ENCODE measurements at regions not wholly inside any gene's neighbourhood (a gene's known extent, or its start where the extent isn't known, plus 50 kb on each side); places are given as distances from the start of the nearest gene placed in this dataset.
"Not testable (repeated sequence)": the region's sequence is repeated elsewhere in the genome, so short reads cannot be mapped to it uniquely, and the experiment has no call there.

- ATAC-seq; intact Hi-C loops (cut with DNase I); DNase-seq (ENCODE audit: missing footprints): not testable (repeated sequence)
These were observed 115.6 kb upstream of the FABP2 start for GRCh38 chr4:119437515-119437914.

- ATAC-seq; intact Hi-C loops (cut with DNase I): not testable (repeated sequence)
- DNase-seq (ENCODE audit: missing footprints), result peak; percentile 50
These were observed 86.8 kb upstream of the FABP2 start for GRCh38 chr4:119408561-119409224.

GRCh38 chr4:119406721-119407460, 85.0 kb upstream of the FABP2 start:
- intact Hi-C loops (cut with DNase I); ATAC-seq; DNase-seq (ENCODE audit: missing footprints): not testable (repeated sequence)

- intact Hi-C loops (cut with DNase I); DNase-seq (ENCODE audit: missing footprints); ATAC-seq: not testable (repeated sequence)
These were observed 84.1 kb upstream of the FABP2 start for GRCh38 chr4:119406041-119406440.

- DNase-seq (ENCODE audit: missing footprints); ATAC-seq; intact Hi-C loops (cut with DNase I): not testable (repeated sequence)
These were observed 80.7 kb upstream of the FABP2 start for GRCh38 chr4:119402322-119403308.

GRCh38 chr4:119395701-119396100, 73.8 kb upstream of the FABP2 start:
- ATAC-seq; intact Hi-C loops (cut with DNase I); DNase-seq (ENCODE audit: missing footprints): not testable (repeated sequence)

- intact Hi-C loops (cut with DNase I), result no loop called here
- no peak for ATAC-seq
- no peak for DNase-seq (ENCODE audit: missing footprints)
These were observed 72.9 kb upstream of the FABP2 start for GRCh38 chr4:119394826-119395225.

- DNase-seq (ENCODE audit: missing footprints); ATAC-seq; intact Hi-C loops (cut with DNase I): not testable (repeated sequence)
These were observed 66.9 kb upstream of the FABP2 start for GRCh38 chr4:119388791-119389190.

- ATAC-seq; DNase-seq (ENCODE audit: missing footprints); intact Hi-C loops (cut with DNase I): not testable (repeated sequence)
These were observed 52.7 kb upstream of the FABP2 start for GRCh38 chr4:119374616-119375015.

- intact Hi-C loops (cut with DNase I); DNase-seq (ENCODE audit: missing footprints): not testable (repeated sequence)
- peak; percentile 12 for ATAC-seq
These were observed 50.6 kb upstream of the FABP2 start for GRCh38 chr4:119372316-119373062.
